A673 (cell line): ENCODE measurements at regions not wholly inside any gene's neighbourhood (a gene's known extent, or its start where the extent isn't known, plus 50 kb on each side); places are given as distances from the start of the nearest gene placed in this dataset.

Source experiments
- EZH2 ChIP-seq: fragments of 200-600 bp; sonication (generic); IDR thresholded peaks from 2 replicates; pipeline ENCODE4 v1.6.1; 2017; ENCODE audit warnings: borderline replicate concordance, low read depth, mild to moderate bottlenecking, mixed read lengths, antibody characterized with exemption, low read length; ENCODE audit not compliant: poor library complexity, severe bottlenecking
- TF ChIP-seq, protein P1 (sequence below): fragments of 300-800, 200-600 bp; sonication (generic); conservative IDR thresholded peaks from 2 replicates; pipeline ENCODE4 v1.5.1; 2017; ENCODE audit warnings: low read depth, mild to moderate bottlenecking, antibody characterized with exemption, low read length, moderate library complexity, mixed read lengths

DNA sequence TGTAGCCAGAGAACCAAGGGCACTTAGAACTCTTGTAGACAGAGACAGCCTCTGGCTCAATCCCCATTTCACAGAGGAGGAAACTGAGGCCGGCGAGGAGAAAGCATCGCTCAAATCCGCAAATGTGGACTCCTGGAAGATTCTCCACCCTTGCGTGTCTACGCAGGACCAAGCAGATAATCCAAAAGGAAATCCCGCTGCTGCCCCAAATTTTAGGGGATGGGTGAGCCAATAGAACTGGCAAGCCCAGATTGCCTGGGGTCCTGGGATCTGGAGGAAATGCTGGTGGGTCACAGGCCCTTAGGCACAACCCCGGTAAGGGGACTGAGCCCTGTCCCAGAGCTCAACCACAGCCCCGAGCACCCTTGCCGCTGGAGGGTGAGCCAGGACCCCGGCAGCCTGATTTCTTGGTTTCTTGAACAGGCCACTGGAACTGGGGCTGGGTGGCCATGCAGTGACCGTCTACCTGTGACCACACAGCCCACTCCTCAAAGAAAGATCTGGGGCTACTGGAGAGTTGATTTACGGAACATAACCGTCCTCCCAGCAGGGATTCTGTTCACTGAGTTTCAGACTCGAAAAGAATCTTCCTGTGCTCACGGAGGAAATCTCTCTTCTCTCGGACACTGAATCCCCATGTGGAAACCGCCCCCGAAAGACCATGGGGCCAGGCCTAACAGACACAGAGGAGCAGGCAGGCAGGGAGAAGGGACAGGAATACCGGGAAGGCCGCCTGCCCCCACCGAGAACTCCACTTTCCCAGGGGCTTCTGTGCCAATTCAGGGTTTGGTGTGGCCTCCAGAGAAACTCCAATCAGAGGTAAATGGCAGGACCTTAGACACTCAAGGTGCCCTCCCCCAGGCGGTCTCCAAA, 238.4 kb downstream of the NPHP4 start:
- no peak for TF ChIP-seq EZH2
- TF ChIP-seq, protein P1, sequence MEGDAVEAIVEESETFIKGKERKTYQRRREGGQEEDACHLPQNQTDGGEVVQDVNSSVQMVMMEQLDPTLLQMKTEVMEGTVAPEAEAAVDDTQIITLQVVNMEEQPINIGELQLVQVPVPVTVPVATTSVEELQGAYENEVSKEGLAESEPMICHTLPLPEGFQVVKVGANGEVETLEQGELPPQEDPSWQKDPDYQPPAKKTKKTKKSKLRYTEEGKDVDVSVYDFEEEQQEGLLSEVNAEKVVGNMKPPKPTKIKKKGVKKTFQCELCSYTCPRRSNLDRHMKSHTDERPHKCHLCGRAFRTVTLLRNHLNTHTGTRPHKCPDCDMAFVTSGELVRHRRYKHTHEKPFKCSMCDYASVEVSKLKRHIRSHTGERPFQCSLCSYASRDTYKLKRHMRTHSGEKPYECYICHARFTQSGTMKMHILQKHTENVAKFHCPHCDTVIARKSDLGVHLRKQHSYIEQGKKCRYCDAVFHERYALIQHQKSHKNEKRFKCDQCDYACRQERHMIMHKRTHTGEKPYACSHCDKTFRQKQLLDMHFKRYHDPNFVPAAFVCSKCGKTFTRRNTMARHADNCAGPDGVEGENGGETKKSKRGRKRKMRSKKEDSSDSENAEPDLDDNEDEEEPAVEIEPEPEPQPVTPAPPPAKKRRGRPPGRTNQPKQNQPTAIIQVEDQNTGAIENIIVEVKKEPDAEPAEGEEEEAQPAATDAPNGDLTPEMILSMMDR, result no peak
